K562 (cell line): ENCODE measurements at regions not wholly inside any gene's neighbourhood (a gene's known extent, or its start where the extent isn't known, plus 50 kb on each side); places are given as distances from the start of the nearest gene placed in this dataset.

ENCODE experiments used
- ATAC-seq: fragments of 200-7000 bp; cut with Tn5 transposase; 3 replicates; pipeline ENCODE4 v1.9.1; 2020; ENCODE audit warnings: moderate library complexity
- BruUV-seq: library from RNA; stranded (reverse); fragments of 400-500 nt; replicated peaks from 2 replicates; lab custom pipeline; 2021; lab: Mats Ljungman, UMichigan
- CTCF ChIA-PET: fragments of 300-600 bp; formaldehyde crosslinking; extraction: SDS; loops from one replicate; lab custom pipeline; 2021; ENCODE audit warnings: low intra/inter-chr PET ratio; lab: Yijun Ruan, JAX
- POLR2A ChIA-PET: fragments of 300-600, 350-650 bp; sonication (Branson Sonifier 250); formaldehyde crosslinking; extraction: SDS; loops from one replicate; lab custom pipeline; 2021; ENCODE audit warnings: antibody characterized with exemption, inconsistent platforms; lab: Yijun Ruan, JAX
- DNase-seq, 4 experiments: peaks; one replicate each; pipeline versions ENCODE4 v3.0.0 to v3.0.0-alpha.2; 2011 to 2018; ENCODE audit warnings: low spot score in 3 of 4, mixed read lengths in 3 of 4; ENCODE audit errors: extremely low read depth in 1 of 4
- FAIRE-seq: peaks from 2 replicates; lab custom pipeline; 2011; peaks lifted over from hg19 to GRCh38; lab: Jason Lieb, UNC
- H2AFZ ChIP-seq: 2 replicates; pipeline ENCODE4 v1.6.0; 2011; ENCODE audit warnings: low read depth, low read length, control low read depth, inconsistent platforms
- H3K27ac ChIP-seq: fragments of 200-600 bp; 3 replicates; pipeline ENCODE4 v1.8.0; 2011; ENCODE audit warnings: low read depth, mild to moderate bottlenecking, control low read depth, inconsistent platforms, low read length, moderate library complexity, mixed read lengths; ENCODE audit errors: extremely low read depth
- H3K27me3 ChIP-seq, 2 experiments: fragments of 300-600 bp in 1 of 2; 2 replicates in 1 of 2; 3 replicates in 1 of 2; pipeline versions ENCODE4 v1.6.0 to v1.8.0; 2011; ENCODE audit warnings: inconsistent platforms in 2 of 2, low read length in 2 of 2, mild to moderate bottlenecking in 1 of 2, mixed read lengths in 1 of 2, moderate library complexity in 1 of 2; ENCODE audit not compliant: control insufficient read depth in 2 of 2, insufficient read depth in 2 of 2
- H3K36me3 ChIP-seq: fragments of 300-600 bp; 3 replicates; pipeline ENCODE4 v1.8.0; 2011; ENCODE audit warnings: mild to moderate bottlenecking, low read length, inconsistent platforms; ENCODE audit not compliant: control insufficient read depth, insufficient read depth
- H3K4me1 ChIP-seq, 2 experiments: fragments of 200-600 bp in 1 of 2; replicated peaks in 1 of 2; 2 replicates in 1 of 2; 3 replicates in 1 of 2; pipeline versions ENCODE4 v1.5.1 to v1.8.0; 2011; ENCODE audit warnings: inconsistent platforms in 2 of 2, low read length in 2 of 2, mild to moderate bottlenecking in 1 of 2, mixed read lengths in 1 of 2, moderate library complexity in 1 of 2; ENCODE audit not compliant: control insufficient read depth in 2 of 2, insufficient read depth in 2 of 2
- H3K4me2 ChIP-seq: 2 replicates; pipeline ENCODE4 v1.6.1; 2011; ENCODE audit warnings: low read length, control low read depth, inconsistent platforms, mixed read lengths; ENCODE audit not compliant: insufficient read depth
- H3K4me3 ChIP-seq: fragments of 200-600 bp; sonication (generic), shearing (Covaris generic); 2 replicates; pipeline ENCODE4 v1.5.1; 2016; ENCODE audit warnings: control low read depth, inconsistent platforms
- H3K79me2 ChIP-seq: fragments of 200-600 bp; 3 replicates; pipeline ENCODE4 v1.8.0; 2011; ENCODE audit warnings: low read length, inconsistent platforms; ENCODE audit not compliant: control insufficient read depth, insufficient read depth
- H3K9ac ChIP-seq, 2 experiments: 2 replicates each; pipeline versions ENCODE4 v1.6.0 to v1.6.1; 2011; ENCODE audit warnings: low read depth in 2 of 2, low read length in 2 of 2, control low read depth in 1 of 2, inconsistent platforms in 1 of 2, mild to moderate bottlenecking in 1 of 2, mixed read lengths in 1 of 2; ENCODE audit not compliant: insufficient read depth in 1 of 2
- H3K9me1 ChIP-seq: one replicate; pipeline ENCODE4 v1.6.0; 2011; ENCODE audit warnings: inconsistent platforms, mild to moderate bottlenecking, low read length, moderate library complexity; ENCODE audit not compliant: control insufficient read depth, insufficient read depth
- H3K9me3 ChIP-seq: replicated peaks from 2 replicates; pipeline ENCODE4 v1.5.1; 2011; ENCODE audit warnings: low read depth, low read length, inconsistent platforms; ENCODE audit not compliant: control insufficient read depth, insufficient read depth
- H4K20me1 ChIP-seq: replicated peaks from 2 replicates; pipeline ENCODE4 v1.6.1; 2011; ENCODE audit warnings: low read length, inconsistent platforms, mixed read lengths; ENCODE audit not compliant: control insufficient read depth, insufficient read depth
- ATF3 ChIP-seq, 2 experiments: fragments of 450-650 bp in 1 of 2; sonication (generic) in 1 of 2; formaldehyde crosslinking in 1 of 2; IDR thresholded peaks in 1 of 2; conservative IDR thresholded peaks in 1 of 2; 2 replicates each; pipeline versions ENCODE4 v1.6.1 to v1.8.1; 2016 to 2023; ENCODE audit warnings: mild to moderate bottlenecking in 2 of 2, moderate library complexity in 2 of 2, inconsistent platforms in 1 of 2, missing genetic modification reagents in 1 of 2
- BCOR ChIP-seq: fragments of 450-650 bp; IDR thresholded peaks from 2 replicates; pipeline ENCODE4 v1.6.1; 2016
- CTCF ChIP-seq, 3 experiments: IDR thresholded peaks in 2 of 3; conservative IDR thresholded peaks in 1 of 3; 2 replicates each; pipeline ENCODE4 v1.5.1; 2011 to 2012; ENCODE audit warnings: low read length in 3 of 3, mild to moderate bottlenecking in 3 of 3, control low read depth in 2 of 3, improper control_type of control experiment in 1 of 3, inconsistent platforms in 1 of 3, low read depth in 1 of 3, mixed read lengths in 1 of 3, moderate library complexity in 1 of 3; ENCODE audit not compliant: insufficient read depth in 2 of 3
- HDAC2 ChIP-seq: fragments of 450-650 bp; IDR thresholded peaks from 2 replicates; pipeline ENCODE4 v1.6.1; 2016; ENCODE audit warnings: mild to moderate bottlenecking
- PHTF2 ChIP-seq: fragments of 250-450 bp; sonication (Bioruptor Pico); IDR thresholded peaks from 2 replicates; pipeline ENCODE4 v1.5.0; 2021; ENCODE audit warnings: mild to moderate bottlenecking
- RB1 ChIP-seq: fragments of 450-650 bp; IDR thresholded peaks from 2 replicates; pipeline ENCODE4 v1.6.1; 2017; ENCODE audit warnings: low read depth, mild to moderate bottlenecking
- VEZF1 ChIP-seq: fragments of 200-800 bp; sonication (Bioruptor generic); IDR thresholded peaks from 2 replicates; pipeline ENCODE4 v1.6.1; 2017; ENCODE audit warnings: missing genetic modification characterization, missing compliant biosample characterization
- YBX1 ChIP-seq: fragments of 450-650 bp; IDR thresholded peaks from 2 replicates; pipeline ENCODE4 v1.7.1; 2016; ENCODE audit warnings: mild to moderate bottlenecking
- ZNF133 ChIP-seq: fragments of 250-450 bp; sonication (Bioruptor Pico); IDR thresholded peaks from 2 replicates; pipeline ENCODE4 v1.4.0; 2020; ENCODE audit warnings: mild to moderate bottlenecking
- ZNF23 ChIP-seq: fragments of 250-450 bp; sonication (Bioruptor Pico); IDR thresholded peaks from 2 replicates; pipeline ENCODE4 v1.4.0; 2020; ENCODE audit warnings: mild to moderate bottlenecking
- WGBS: fragments of 100-300 bp; shearing (Covaris generic); methylation state at CpG from one replicate; pipeline ENCODE4 v1.1.6; 2016; ENCODE audit warnings: low coverage, mixed read lengths; ENCODE audit not compliant: insufficient coverage; ENCODE audit errors: missing lambda C conversion rate; 5-methylcytosine and 5-hydroxymethylcytosine counted together
- in situ Hi-C: fragments of 300-500 bp; cut with MboI; formaldehyde crosslinking; loops from 4 replicates; pipeline ENCODE4 v1.15.0; 2018; ENCODE audit warnings: inconsistent platforms, mixed read lengths
- intact Hi-C: fragments of 100-400 bp; cut with micrococcal nuclease; formaldehyde crosslinking; loops from 2 replicates; pipeline ENCODE4 v1.14.2; 2022

- TF ChIP-seq HDAC2 (no peak), CTCF (IDR thresholded peaks at IDR 0.05 in 2 of 3, conservative IDR thresholded peaks at IDR 0.05 in 1 of 3; ENCODE audit: insufficient read depth in 2 of 3, low read depth in 1 of 3, low read length in 3 of 3) (no peak), ZNF23 (no peak), ATF3 (IDR thresholded peaks at IDR 0.05) (no peak), ATF3 (CRISPR knock-in tag; conservative IDR thresholded peaks at IDR 0.05) (no peak), BCOR (no peak)
- TF ChIP-seq, all 486 proteins: peak for 0
Observed at GRCh38 chr6:48325701-48326100, 214.7 kb upstream of the PTCHD4 start (continued).

GRCh38 chr6:48318670-48319069, 207.7 kb upstream of the PTCHD4 start:
- FAIRE-seq, result no peak
- BruUV-seq, result no TSS peak
- 2% methylated on average over 5 of the region's 5 CpGs for WGBS
- no peak overlapping the region for H3K4me3 ChIP-seq
- H2AFZ ChIP-seq, result no peak overlapping the region
- H3K79me2 ChIP-seq, result no peaks in the 10 kb centered on the region
- no peak overlapping the region for H3K4me2 ChIP-seq
- POLR2A ChIA-PET, result no interaction called here
- intact Hi-C loops, result no loop called here
- no peak overlapping the region for H3K9ac ChIP-seq
- in situ Hi-C loops, result no loop called here
- H3K27ac ChIP-seq, result no peak overlapping the region
- no peaks in the 10 kb centered on the region for H4K20me1 ChIP-seq
- TF ChIP-seq PHTF2 (CRISPR knock-in tag) (no peak), ZNF133 (CRISPR knock-in tag) (no peak), RB1 (no peak), VEZF1 (CRISPR knock-in tag) (no peak), YBX1 (no peak)
- TF ChIP-seq, all 486 proteins: peak for 0
- CTCF ChIA-PET, result no interaction called here
- Histone ChIP-seq H3K27me3 (no peaks in the 10 kb centered on the region), H3K9me1 (no peaks in the 10 kb centered on the region), H3K9me3 (no peaks in the 10 kb centered on the region), H3K4me1 (no peaks in the 10 kb centered on the region), H3K36me3 (no peaks in the 10 kb centered on the region)
- DNase-seq (no peak), ATAC-seq (no peak)
